Neural progenitor cell (in vitro differentiated cells): ENCODE measurements at regions not wholly inside any gene's neighbourhood (a gene's known extent, or its start where the extent isn't known, plus 50 kb on each side); places are given as distances from the start of the nearest gene placed in this dataset.
"Not testable (repeated sequence)": the region's sequence is repeated elsewhere in the genome, so short reads cannot be mapped to it uniquely, and the experiment has no call there.

Source experiments
- CTCF ChIP-seq: fragments of 200-600 bp; sonication (generic); IDR thresholded peaks from 2 replicates; pipeline ENCODE4 v1.5.1; 2017; ENCODE audit warnings: antibody characterized with exemption, mild to moderate bottlenecking
- EZH2 ChIP-seq: fragments of 200-600 bp; sonication (generic); IDR thresholded peaks from 2 replicates; pipeline ENCODE4 v1.6.1; 2017; ENCODE audit warnings: antibody characterized with exemption, mild to moderate bottlenecking, moderate library complexity
- EZH2phosphoT487 ChIP-seq: fragments of 200-600 bp; sonication (generic); IDR thresholded peaks from 2 replicates; pipeline ENCODE4 v1.6.1; 2017; ENCODE audit warnings: antibody characterized with exemption

GRCh38 chr4:3909616-3910015, 143.4 kb downstream of the ADRA2C start:
- not testable (repeated sequence) for TF ChIP-seq CTCF, EZH2, EZH2phosphoT487
